Prostate gland (tissue), 2 donors: ENCODE measurements at regions not wholly inside any gene's neighbourhood (a gene's known extent, or its start where the extent isn't known, plus 50 kb on each side); places are given as distances from the start of the nearest gene placed in this dataset.

ENCODE experiments used
- DNase-seq: peaks from one replicate; pipeline ENCODE4 v3.0.0-alpha.2; 2019; ENCODE audit warnings: low spot score
- H3K27ac ChIP-seq, 2 donors: fragments of 200-600 bp; sonication (generic); 2 replicates each; pipeline ENCODE4 v1.5.1; 2017 to 2019
- H3K27me3 ChIP-seq: fragments of 200-600 bp; sonication (generic); replicated peaks from 2 replicates; pipeline ENCODE4 v1.5.1; 2019; ENCODE audit not compliant: insufficient read depth
- H3K36me3 ChIP-seq, 2 donors: fragments of 200-600 bp; sonication (generic); 1 replicate in 1 of 2; 2 replicates in 1 of 2; pipeline versions ENCODE4 v1.5.1 to v1.8.1; 2017 to 2019
- H3K4me1 ChIP-seq: fragments of 200-600 bp; sonication (generic); replicated peaks from 2 replicates; pipeline ENCODE4 v1.5.1; 2019
- H3K4me3 ChIP-seq, 2 donors: fragments of 200-600 bp; sonication (generic); 2 replicates each; pipeline ENCODE4 v1.5.1; 2017 to 2019
- H3K9me3 ChIP-seq: fragments of 200-600 bp; sonication (generic); 2 replicates; pipeline ENCODE4 v1.5.1; 2017
- POLR2A ChIP-seq: fragments of 450-650 bp; IDR thresholded peaks from one replicate; pipeline ENCODE4 v1.6.1; 2016; ENCODE audit warnings: antibody characterized with exemption, mild to moderate bottlenecking
- POLR2AphosphoS5 ChIP-seq: sonication (generic); formaldehyde crosslinking; IDR thresholded peaks from one replicate; pipeline ENCODE4 v1.6.1; 2017; ENCODE audit warnings: antibody characterized with exemption
- WGBS: methylation state at CpG from one replicate; pipeline ENCODE4 v1.1.5; 2018; 5-methylcytosine and 5-hydroxymethylcytosine counted together
- intact Hi-C: fragments of 100-400 bp; cut with DNase I; formaldehyde crosslinking; loops from one replicate; pipeline ENCODE4 v1.14.2; 2022
- TF ChIP-seq, protein P1 (sequence below), 4 experiments: fragments of 200-600 bp in 2 of 4; fragments of 450-650 bp in 2 of 4; sonication (generic) in 2 of 4; IDR thresholded peaks; 1 replicate in 3 of 4; 2 replicates in 1 of 4; pipeline ENCODE4 v1.5.1; 2016 to 2019; ENCODE audit warnings: antibody characterized with exemption in 4 of 4, mild to moderate bottlenecking in 2 of 4, moderate library complexity in 2 of 4

DNA sequence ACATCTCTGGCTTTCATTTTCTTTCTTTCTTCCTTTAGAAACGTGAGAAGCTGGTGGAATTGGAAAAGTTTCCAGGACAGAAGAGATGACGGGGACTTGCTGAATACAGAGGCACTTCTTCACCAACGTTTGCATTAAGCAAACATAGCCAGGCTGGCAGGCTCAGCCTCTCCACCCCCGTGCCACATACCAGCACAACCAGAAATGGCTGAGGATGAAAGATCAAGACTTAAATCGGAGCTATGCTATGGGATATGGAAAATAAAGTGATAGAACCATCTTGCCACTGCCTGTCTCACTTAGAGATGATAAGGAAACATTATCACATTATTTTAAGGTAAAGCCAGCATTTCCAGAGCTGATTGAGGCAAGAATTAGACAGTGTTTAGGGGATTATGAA lies 483.3 kb downstream of the BCL11A start:
- 27% methylated on average over 5 of the region's 5 CpGs for WGBS
- DNase-seq: peak; percentile 6
- Histone ChIP-seq H3K9me3 (no peaks in the 10 kb centered on the region), H3K36me3 (no peaks in the 10 kb centered on the region), H3K27me3 (no peaks in the 10 kb centered on the region), H3K27ac (no peak overlapping the region), H3K4me1 (no peaks in the 10 kb centered on the region), H3K4me3 (no peak overlapping the region)
- intact Hi-C loops: no loop called here
- TF ChIP-seq POLR2A: no peak
- TF ChIP-seq POLR2AphosphoS5: no peak
- TF ChIP-seq, protein P1, sequence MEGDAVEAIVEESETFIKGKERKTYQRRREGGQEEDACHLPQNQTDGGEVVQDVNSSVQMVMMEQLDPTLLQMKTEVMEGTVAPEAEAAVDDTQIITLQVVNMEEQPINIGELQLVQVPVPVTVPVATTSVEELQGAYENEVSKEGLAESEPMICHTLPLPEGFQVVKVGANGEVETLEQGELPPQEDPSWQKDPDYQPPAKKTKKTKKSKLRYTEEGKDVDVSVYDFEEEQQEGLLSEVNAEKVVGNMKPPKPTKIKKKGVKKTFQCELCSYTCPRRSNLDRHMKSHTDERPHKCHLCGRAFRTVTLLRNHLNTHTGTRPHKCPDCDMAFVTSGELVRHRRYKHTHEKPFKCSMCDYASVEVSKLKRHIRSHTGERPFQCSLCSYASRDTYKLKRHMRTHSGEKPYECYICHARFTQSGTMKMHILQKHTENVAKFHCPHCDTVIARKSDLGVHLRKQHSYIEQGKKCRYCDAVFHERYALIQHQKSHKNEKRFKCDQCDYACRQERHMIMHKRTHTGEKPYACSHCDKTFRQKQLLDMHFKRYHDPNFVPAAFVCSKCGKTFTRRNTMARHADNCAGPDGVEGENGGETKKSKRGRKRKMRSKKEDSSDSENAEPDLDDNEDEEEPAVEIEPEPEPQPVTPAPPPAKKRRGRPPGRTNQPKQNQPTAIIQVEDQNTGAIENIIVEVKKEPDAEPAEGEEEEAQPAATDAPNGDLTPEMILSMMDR (IDR thresholded peaks at IDR 0.05): no peak

DNA sequence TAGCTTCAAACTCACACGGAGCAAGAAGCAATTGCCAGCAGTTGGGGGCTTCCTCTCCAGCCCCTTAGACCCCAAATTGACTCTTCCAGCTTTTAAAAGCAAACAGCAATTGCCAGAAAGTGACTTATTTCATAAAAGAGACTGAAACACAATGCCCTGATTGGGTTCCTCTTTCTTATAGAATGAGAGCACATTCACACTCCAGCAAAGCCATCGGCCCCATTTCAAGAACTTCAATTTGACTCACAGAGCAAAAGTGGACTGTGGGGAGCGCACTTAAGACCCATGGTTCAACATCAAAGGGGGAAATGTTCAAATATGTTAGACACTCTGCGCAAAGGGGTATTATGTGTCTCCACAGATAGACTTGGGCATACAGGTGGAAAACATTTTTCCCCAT lies 484.7 kb downstream of the BCL11A start:
- H3K27ac ChIP-seq: no peak overlapping the region
- H3K36me3 ChIP-seq: no peaks in the 10 kb centered on the region
- TF ChIP-seq POLR2AphosphoS5 (no peak), POLR2A (no peak)
- TF ChIP-seq, protein P1 (IDR thresholded peaks at IDR 0.05): no peak
- no peaks in the 10 kb centered on the region for H3K9me3 ChIP-seq
- no peak overlapping the region for H3K4me3 ChIP-seq
- H3K4me1 ChIP-seq: no peaks in the 10 kb centered on the region
- WGBS: 79% methylated on average over 4 of the region's 4 CpGs
- intact Hi-C loops: no loop called here
- no peak for DNase-seq
- no peaks in the 10 kb centered on the region for H3K27me3 ChIP-seq

DNA sequence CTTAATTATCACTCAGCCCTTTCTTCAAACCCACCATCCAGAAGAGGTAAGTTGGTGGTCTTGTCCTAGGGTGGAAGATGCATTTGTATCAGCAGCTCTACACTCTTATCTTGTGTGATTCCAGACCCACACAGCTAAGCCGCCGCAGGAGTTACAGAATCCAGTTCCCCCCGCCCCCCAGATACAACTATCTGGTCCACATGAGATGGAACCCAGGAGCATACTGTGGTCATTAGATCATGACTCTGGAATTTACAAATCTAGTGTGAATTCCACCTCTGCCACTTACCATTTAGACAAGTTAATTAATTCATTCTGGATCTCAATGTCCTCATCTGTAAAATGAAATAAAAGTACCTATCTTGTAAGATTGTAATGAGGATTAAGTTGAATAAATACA lies 486.4 kb downstream of the BCL11A start:
- H3K4me3 ChIP-seq: no peak overlapping the region
- no peak for DNase-seq
- H3K4me1 ChIP-seq: no peaks in the 10 kb centered on the region
- H3K27me3 ChIP-seq: no peaks in the 10 kb centered on the region
- no peaks in the 10 kb centered on the region for H3K9me3 ChIP-seq
- WGBS: 94% methylated on average over 3 of the region's 3 CpGs
- no peak overlapping the region for H3K27ac ChIP-seq
- no peak for TF ChIP-seq POLR2AphosphoS5
- TF ChIP-seq, protein P1 (IDR thresholded peaks at IDR 0.05): no peak
- TF ChIP-seq POLR2A: no peak
- intact Hi-C loops: no loop called here
- no peaks in the 10 kb centered on the region for H3K36me3 ChIP-seq

DNA sequence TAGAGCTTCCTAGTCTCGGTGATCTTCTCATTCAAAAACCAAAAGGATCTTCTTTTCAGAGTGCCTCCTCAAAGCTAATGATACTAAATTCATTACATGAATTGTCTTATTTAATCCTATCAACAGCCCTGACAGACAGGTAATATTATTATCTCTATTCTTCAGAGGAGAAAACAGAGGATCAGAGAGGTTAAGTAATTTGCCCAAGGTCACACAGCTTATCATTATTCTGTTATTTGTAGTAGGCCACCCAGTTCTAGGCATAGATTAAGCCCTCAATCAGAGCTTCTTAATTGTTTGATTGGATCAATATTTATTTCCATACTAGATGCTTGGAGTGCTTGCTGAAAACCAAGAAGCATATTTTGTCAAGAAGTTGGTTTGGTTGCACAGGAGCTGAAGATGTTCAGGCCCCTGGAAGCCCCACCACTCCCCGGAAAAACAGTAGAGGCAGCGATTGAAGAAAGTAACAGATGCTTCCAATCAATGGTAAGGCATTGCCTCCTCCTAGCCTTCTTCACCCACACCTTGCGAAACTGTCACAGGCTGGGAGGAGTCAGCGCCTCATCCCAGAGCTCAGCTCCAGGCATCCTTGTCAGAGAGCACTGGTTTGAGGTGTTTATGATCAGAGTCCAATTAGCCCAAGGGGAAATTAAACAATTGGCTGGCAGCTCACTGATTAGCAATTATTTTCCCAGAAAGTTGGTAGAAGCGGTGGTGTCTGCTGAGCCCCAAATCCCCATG lies 487.2 kb downstream of the BCL11A start:
- Histone ChIP-seq H3K9me3 (no peaks in the 10 kb centered on the region), H3K27ac (no peak overlapping the region), H3K27me3 (no peaks in the 10 kb centered on the region), H3K4me3 (no peak overlapping the region), H3K36me3 (no peaks in the 10 kb centered on the region), H3K4me1 (no peaks in the 10 kb centered on the region)
- DNase-seq: no peak
- WGBS: 86% methylated on average over 6 of the region's 6 CpGs
- TF ChIP-seq POLR2A: no peak
- TF ChIP-seq, protein P1 (IDR thresholded peaks at IDR 0.05): no peak
- TF ChIP-seq POLR2AphosphoS5: no peak
- intact Hi-C loops: no loop called here

DNA sequence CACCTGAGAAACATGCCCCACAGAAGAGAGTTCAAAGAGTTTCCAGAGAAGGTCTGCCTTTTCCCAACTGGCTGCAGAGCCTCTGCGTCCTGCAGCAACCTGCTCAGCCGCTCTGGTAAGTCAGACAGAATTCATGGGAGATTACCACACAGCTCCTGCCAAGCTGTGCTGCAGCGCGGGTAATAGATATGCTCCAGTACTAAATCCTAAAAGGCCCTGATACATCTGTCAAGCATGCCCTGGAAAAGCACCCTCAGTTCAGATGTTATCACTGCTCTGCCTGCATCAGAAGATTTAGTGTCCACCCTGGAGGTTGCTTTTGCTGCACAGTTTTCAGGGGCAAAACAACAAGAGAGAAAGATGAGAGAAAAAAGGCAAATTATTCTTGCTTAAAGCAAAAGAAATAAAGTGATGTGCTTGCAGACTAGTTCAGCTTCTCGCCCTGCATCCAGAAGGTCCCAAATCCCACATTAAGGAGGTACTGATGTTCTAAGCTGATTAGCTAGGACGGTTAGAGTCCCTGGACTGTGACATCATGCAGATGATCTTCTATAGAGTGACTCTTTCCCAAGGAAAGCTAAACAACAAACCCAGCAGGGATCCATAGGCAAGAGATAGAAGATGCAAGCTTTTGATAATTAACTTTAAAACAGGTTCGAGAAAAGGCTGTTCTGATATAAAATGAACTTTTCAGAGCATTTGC lies 488.6 kb downstream of the BCL11A start:
- TF ChIP-seq POLR2AphosphoS5: no peak
- TF ChIP-seq, protein P1 (IDR thresholded peaks at IDR 0.05): no peak
- no peak for TF ChIP-seq POLR2A
- H3K27ac ChIP-seq: no peak overlapping the region
- intact Hi-C loops: no loop called here
- H3K27me3 ChIP-seq: no peaks in the 10 kb centered on the region
- H3K4me3 ChIP-seq: no peak overlapping the region
- no peaks in the 10 kb centered on the region for H3K9me3 ChIP-seq
- 32% methylated on average over 7 of the region's 7 CpGs for WGBS
- H3K36me3 ChIP-seq: no peaks in the 10 kb centered on the region
- DNase-seq: no peak
- H3K4me1 ChIP-seq: no peaks in the 10 kb centered on the region
